ENCODE measurements at regions not wholly inside any gene's neighbourhood (a gene's known extent, or its start where the extent isn't known, plus 50 kb on each side); places are given as distances from the start of the nearest gene placed in this dataset.

GRCh38 chr14:30165255-30165654 lies 237.6 kb upstream of the PRKD1 start:
- no peaks in the 10 kb centered on the region for H3K9me2 ChIP-seq (ENCODE audit: insufficient read depth)
- WGBS, 2 experiments (ENCODE audit: low coverage in 1 of 2, low lambda C conversion rate in 2 of 2, missing lambda C conversion rate in 2 of 2): 95 to 96% methylated on average over 2 of the region's 2 CpGs
- DNase-seq: no peak
- no peaks in the 10 kb centered on the region for H3K79me2 ChIP-seq (ENCODE audit: insufficient read depth)
- H3K36me3 ChIP-seq (ENCODE audit: low read depth): no peaks in the 10 kb centered on the region
- H3F3A ChIP-seq (ENCODE audit: insufficient read depth): no peaks in the 10 kb centered on the region
- H3K27me3 ChIP-seq (replicated peaks; ENCODE audit: insufficient read depth): no peaks in the 10 kb centered on the region
- in situ Hi-C loops (cut with MboI): no loop called here
- H4K20me1 ChIP-seq (ENCODE audit: insufficient read depth): no peaks in the 10 kb centered on the region
- no peak overlapping the region for H3K27ac ChIP-seq
- no peak overlapping the region for H3K4me3 ChIP-seq
- H3K4me2 ChIP-seq (ENCODE audit: unreplicated experiment): no peak overlapping the region
- H3K9ac ChIP-seq: no peak overlapping the region
- no peak overlapping the region for H2AFZ ChIP-seq
- H3K9me3 ChIP-seq (ENCODE audit: low read depth): no peaks in the 10 kb centered on the region
- H3K4me1 ChIP-seq (ENCODE audit: insufficient read depth): no peaks in the 10 kb centered on the region
- no peak for TF ChIP-seq EZH2 (IDR thresholded peaks at IDR 0.05; ENCODE audit: insufficient read depth, poor library complexity, severe bottlenecking)
- no peak for TF ChIP-seq EZH2phosphoT487 (IDR thresholded peaks at IDR 0.05; ENCODE audit: insufficient read depth, low read depth)

GRCh38 chr14:30177781-30178180 lies 250.1 kb upstream of the PRKD1 start:
- H3K4me3 ChIP-seq: no peak overlapping the region
- WGBS, 2 experiments (ENCODE audit: low coverage in 1 of 2, low lambda C conversion rate in 2 of 2, missing lambda C conversion rate in 2 of 2): 44 to 52% methylated on average over 1 of the region's 1 CpG
- no peaks in the 10 kb centered on the region for H3K9me2 ChIP-seq (ENCODE audit: insufficient read depth)
- H4K20me1 ChIP-seq (ENCODE audit: insufficient read depth): no peaks in the 10 kb centered on the region
- H3K36me3 ChIP-seq (ENCODE audit: low read depth): no peaks in the 10 kb centered on the region
- H3K4me2 ChIP-seq (ENCODE audit: unreplicated experiment): peak overlapping the region; percentile 7
- peaks cover 27% of the 10 kb centered on the region for H3K4me1 ChIP-seq (ENCODE audit: insufficient read depth)
- peaks cover 17% of the 10 kb centered on the region for H3F3A ChIP-seq (ENCODE audit: insufficient read depth)
- TF ChIP-seq EZH2 (IDR thresholded peaks at IDR 0.05; ENCODE audit: insufficient read depth, poor library complexity, severe bottlenecking) (no peak), EZH2phosphoT487 (IDR thresholded peaks at IDR 0.05; ENCODE audit: insufficient read depth, low read depth) (no peak)
- no peaks in the 10 kb centered on the region for H3K79me2 ChIP-seq (ENCODE audit: insufficient read depth)
- H2AFZ ChIP-seq: no peak overlapping the region
- no peaks in the 10 kb centered on the region for H3K27me3 ChIP-seq (replicated peaks; ENCODE audit: insufficient read depth)
- DNase-seq: no peak
- no peak overlapping the region for H3K27ac ChIP-seq
- H3K9ac ChIP-seq: no peak overlapping the region
- in situ Hi-C loops (cut with MboI): no loop called here
- H3K9me3 ChIP-seq (ENCODE audit: low read depth): no peaks in the 10 kb centered on the region

DNA sequence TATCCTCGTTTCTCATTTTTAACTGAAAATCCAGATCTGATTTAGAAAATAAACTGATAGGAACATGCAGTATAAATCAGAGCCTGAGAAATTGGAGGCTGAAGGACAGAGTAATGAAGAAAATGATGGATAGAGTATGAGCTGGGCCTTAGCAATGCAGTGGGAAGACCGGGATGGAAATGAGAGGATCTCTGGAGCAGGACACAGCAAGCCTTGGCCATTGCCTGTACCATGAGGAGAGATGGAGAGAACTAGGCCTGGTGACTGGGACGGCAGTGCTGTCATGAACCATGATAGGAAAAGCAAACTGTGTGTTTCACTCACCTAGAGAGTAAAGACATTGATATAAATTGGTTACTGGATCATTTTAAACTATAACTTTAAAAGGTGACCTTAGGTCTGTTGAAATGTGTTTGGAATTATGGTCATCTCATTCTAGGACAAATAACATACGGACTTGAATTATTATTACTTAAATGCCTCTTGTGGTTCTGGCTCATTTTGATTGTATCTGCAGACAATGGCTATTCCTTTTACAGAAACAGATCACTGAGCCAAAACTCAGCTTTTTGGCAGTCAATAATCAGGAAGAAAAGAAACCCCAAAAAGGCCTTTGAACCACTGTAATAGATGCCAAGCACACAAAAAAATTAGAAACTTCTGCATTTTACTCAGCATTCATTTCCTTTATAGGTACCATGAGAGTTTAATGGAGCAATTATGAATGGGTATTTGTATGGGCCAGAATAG lies 251.9 kb upstream of the PRKD1 start:
- 64 to 67% methylated on average over 4 of the region's 4 CpGs for WGBS, 2 experiments (ENCODE audit: low coverage in 1 of 2, low lambda C conversion rate in 2 of 2, missing lambda C conversion rate in 2 of 2)
- H3K27me3 ChIP-seq (replicated peaks; ENCODE audit: insufficient read depth): no peaks in the 10 kb centered on the region
- no peaks in the 10 kb centered on the region for H3K9me3 ChIP-seq (ENCODE audit: low read depth)
- TF ChIP-seq EZH2 (IDR thresholded peaks at IDR 0.05; ENCODE audit: insufficient read depth, poor library complexity, severe bottlenecking) (no peak), EZH2phosphoT487 (IDR thresholded peaks at IDR 0.05; ENCODE audit: insufficient read depth, low read depth) (no peak)
- no peaks in the 10 kb centered on the region for H3K36me3 ChIP-seq (ENCODE audit: low read depth)
- no peak overlapping the region for H3K4me2 ChIP-seq (ENCODE audit: unreplicated experiment)
- H3K4me1 ChIP-seq (ENCODE audit: insufficient read depth): peaks cover 27% of the 10 kb centered on the region
- peaks cover 17% of the 10 kb centered on the region for H3F3A ChIP-seq (ENCODE audit: insufficient read depth)
- H3K9ac ChIP-seq: no peak overlapping the region
- DNase-seq: no peak
- no peak overlapping the region for H3K27ac ChIP-seq
- 0 out of 2 replicates have a peak overlapping the region, but pooled peaks have one; percentile 1 for H2AFZ ChIP-seq
- H3K9me2 ChIP-seq (ENCODE audit: insufficient read depth): no peaks in the 10 kb centered on the region
- H3K79me2 ChIP-seq (ENCODE audit: insufficient read depth): no peaks in the 10 kb centered on the region
- in situ Hi-C loops (cut with MboI): no loop called here
- no peaks in the 10 kb centered on the region for H4K20me1 ChIP-seq (ENCODE audit: insufficient read depth)
- H3K4me3 ChIP-seq: no peak overlapping the region

- H3K9me2 ChIP-seq (ENCODE audit: insufficient read depth): no peaks in the 10 kb centered on the region
- H2AFZ ChIP-seq: 0 out of 2 replicates have a peak overlapping the region, but pooled peaks have one; percentile 1
- H3K9me3 ChIP-seq (ENCODE audit: low read depth): no peaks in the 10 kb centered on the region
- no peak for TF ChIP-seq EZH2 (IDR thresholded peaks at IDR 0.05; ENCODE audit: insufficient read depth, poor library complexity, severe bottlenecking)
- TF ChIP-seq EZH2phosphoT487 (IDR thresholded peaks at IDR 0.05; ENCODE audit: insufficient read depth, low read depth): no peak
- H3K36me3 ChIP-seq (ENCODE audit: low read depth): no peaks in the 10 kb centered on the region
- H3K4me1 ChIP-seq (ENCODE audit: insufficient read depth): peaks cover 27% of the 10 kb centered on the region
- H3K4me2 ChIP-seq (ENCODE audit: unreplicated experiment): no peak overlapping the region
- H3K27me3 ChIP-seq (replicated peaks; ENCODE audit: insufficient read depth): no peaks in the 10 kb centered on the region
- H4K20me1 ChIP-seq (ENCODE audit: insufficient read depth): no peaks in the 10 kb centered on the region
- in situ Hi-C loops (cut with MboI): no loop called here
- no peak overlapping the region for H3K9ac ChIP-seq
- H3K27ac ChIP-seq: no peak overlapping the region
- H3F3A ChIP-seq (ENCODE audit: insufficient read depth): peaks cover 17% of the 10 kb centered on the region
- H3K4me3 ChIP-seq: no peak overlapping the region
- peak; percentile 54 for DNase-seq
- no peaks in the 10 kb centered on the region for H3K79me2 ChIP-seq (ENCODE audit: insufficient read depth)
- 71 to 73% methylated on average over 2 of the region's 2 CpGs for WGBS, 2 experiments (ENCODE audit: low coverage in 1 of 2, low lambda C conversion rate in 2 of 2, missing lambda C conversion rate in 2 of 2)
These were observed 252.6 kb upstream of the PRKD1 start for GRCh38 chr14:30180219-30180618.

Data from GM23248 (cell line).